ENCODE measurements at regions not wholly inside any gene's neighbourhood (a gene's known extent, or its start where the extent isn't known, plus 50 kb on each side); places are given as distances from the start of the nearest gene placed in this dataset.

DNA sequence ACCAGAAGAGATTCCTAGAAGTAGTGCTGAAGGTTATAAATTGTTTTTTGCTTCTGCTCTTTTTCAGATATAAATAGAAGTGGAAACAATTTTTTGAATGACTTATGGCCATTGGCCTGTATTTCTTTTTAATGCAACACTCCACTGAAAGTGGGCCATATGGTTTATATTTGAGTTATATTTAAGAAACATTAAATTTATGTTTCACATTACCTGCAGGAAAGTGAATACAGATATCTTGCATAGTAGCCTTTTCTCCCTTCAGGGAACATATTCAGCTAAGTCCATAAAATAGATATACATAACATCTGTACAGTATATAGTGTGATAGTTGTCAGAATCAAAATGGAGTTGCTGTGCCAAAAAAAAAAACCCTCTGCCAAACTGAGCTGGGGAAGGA, 53.1 kb upstream of the EFEMP1 start:
- TF ChIP-seq RARB (CRISPR knock-in tag; IDR thresholded peaks at IDR 0.05) (no peak), ZFP30 (CRISPR knock-in tag; IDR thresholded peaks at IDR 0.05) (no peak), CREB5 (CRISPR knock-in tag; IDR thresholded peaks at IDR 0.05; ENCODE audit: low read depth) (no peak), ZFP3 (CRISPR knock-in tag; IDR thresholded peaks at IDR 0.05) (no peak), ARNTL (CRISPR knock-in tag; IDR thresholded peaks at IDR 0.05; ENCODE audit: borderline replicate concordance, low read depth) (no peak), ZNF565 (CRISPR knock-in tag; conservative IDR thresholded peaks at IDR 0.05; ENCODE audit: low read depth) (no peak), BACH2 (CRISPR knock-in tag; IDR thresholded peaks at IDR 0.05; ENCODE audit: borderline replicate concordance) (no peak), TSHZ2 (CRISPR knock-in tag; IDR thresholded peaks at IDR 0.05) (no peak), ZNF8 (CRISPR knock-in tag; IDR thresholded peaks at IDR 0.05) (no peak), GLIS3 (CRISPR knock-in tag; IDR thresholded peaks at IDR 0.05) (no peak), CSDC2 (CRISPR knock-in tag; IDR thresholded peaks at IDR 0.05) (no peak), TCF4 (CRISPR knock-in tag; IDR thresholded peaks at IDR 0.05; ENCODE audit: borderline replicate concordance) (no peak), ESRRG (CRISPR knock-in tag; IDR thresholded peaks at IDR 0.05) (no peak)
- TF ChIP-seq, protein P1, sequence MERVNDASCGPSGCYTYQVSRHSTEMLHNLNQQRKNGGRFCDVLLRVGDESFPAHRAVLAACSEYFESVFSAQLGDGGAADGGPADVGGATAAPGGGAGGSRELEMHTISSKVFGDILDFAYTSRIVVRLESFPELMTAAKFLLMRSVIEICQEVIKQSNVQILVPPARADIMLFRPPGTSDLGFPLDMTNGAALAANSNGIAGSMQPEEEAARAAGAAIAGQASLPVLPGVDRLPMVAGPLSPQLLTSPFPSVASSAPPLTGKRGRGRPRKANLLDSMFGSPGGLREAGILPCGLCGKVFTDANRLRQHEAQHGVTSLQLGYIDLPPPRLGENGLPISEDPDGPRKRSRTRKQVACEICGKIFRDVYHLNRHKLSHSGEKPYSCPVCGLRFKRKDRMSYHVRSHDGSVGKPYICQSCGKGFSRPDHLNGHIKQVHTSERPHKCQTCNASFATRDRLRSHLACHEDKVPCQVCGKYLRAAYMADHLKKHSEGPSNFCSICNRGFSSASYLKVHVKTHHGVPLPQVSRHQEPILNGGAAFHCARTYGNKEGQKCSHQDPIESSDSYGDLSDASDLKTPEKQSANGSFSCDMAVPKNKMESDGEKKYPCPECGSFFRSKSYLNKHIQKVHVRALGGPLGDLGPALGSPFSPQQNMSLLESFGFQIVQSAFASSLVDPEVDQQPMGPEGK (CRISPR knock-in tag; IDR thresholded peaks at IDR 0.05; ENCODE audit: borderline replicate concordance): no peak
